WI38 (cell line): ENCODE measurements at regions not wholly inside any gene's neighbourhood (a gene's known extent, or its start where the extent isn't known, plus 50 kb on each side); places are given as distances from the start of the nearest gene placed in this dataset.

Experiments used
- H3K4me3 ChIP-seq: 2 replicates; pipeline ENCODE4 v1.5.1; 2011; ENCODE audit warnings: low read depth, mild to moderate bottlenecking, control low read depth, low read length
- CTCF ChIP-seq: IDR thresholded peaks from 2 replicates; pipeline ENCODE4 v1.5.1; 2012; ENCODE audit warnings: low read depth, mild to moderate bottlenecking, control low read depth, low read length

GRCh38 chr1:93774707-93775106, 93.1 kb upstream of the BCAR3 start:
- no peak for TF ChIP-seq CTCF
- no peak overlapping the region for H3K4me3 ChIP-seq

DNA sequence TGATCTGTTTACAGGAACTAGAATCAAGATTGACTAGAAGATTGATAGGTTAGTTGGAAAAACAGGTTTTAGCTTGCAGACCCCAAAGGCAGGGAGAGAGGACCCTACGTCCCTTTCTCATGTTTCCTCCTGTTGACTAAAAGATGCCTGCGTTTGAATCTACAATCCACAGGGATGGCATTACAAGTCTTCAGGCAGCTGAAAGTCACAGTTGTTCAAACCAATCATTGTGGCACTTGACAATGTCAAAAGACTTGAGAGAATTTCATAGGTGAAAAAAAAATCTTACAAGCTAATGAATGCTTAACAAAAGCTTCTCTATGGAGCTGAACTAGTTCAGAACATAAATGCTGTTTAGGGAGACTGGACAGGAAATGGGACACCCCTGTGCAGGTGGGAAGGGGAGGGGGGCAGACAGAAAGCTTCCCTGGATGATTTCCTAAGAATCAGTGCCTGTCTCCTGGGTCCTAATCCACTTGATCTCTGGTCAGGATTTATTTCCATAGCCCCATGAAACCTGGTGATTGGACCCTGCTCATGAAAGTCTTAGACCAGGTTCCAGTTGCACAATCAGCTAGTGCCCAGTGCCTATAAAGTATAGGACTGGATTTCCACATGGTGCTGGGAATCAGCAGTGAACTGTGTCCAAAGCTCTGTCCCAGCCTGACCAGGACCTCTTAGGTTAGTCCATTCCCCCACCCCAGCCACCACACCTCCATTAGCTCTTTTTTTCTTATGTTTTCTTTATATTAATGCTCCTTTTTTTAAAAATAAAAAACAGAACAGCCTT, 91.6 kb upstream of the BCAR3 start:
- no peak for TF ChIP-seq CTCF
- H3K4me3 ChIP-seq: no peak overlapping the region

DNA sequence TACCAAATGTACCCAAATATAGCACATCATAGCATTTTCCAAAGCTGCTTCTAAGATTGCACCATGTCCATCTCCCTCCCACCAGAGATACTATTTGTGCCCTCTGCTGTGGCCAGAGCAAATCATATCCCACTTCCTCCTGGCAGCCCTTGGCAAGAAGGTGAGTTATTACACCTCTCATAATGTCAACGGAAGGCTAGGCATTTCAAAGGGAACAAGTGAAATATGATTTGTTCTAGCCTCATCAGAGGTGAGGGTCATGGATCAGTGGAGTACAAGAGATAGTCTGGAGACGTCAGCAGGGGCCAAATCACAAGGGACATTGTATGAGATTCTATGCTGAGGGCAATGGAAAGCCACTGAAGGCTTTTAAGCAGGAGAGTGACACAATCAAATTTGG, 90.2 kb upstream of the BCAR3 start:
- no peak overlapping the region for H3K4me3 ChIP-seq
- TF ChIP-seq CTCF: no peak

GRCh38 chr1:93770640-93771039, 89.0 kb upstream of the BCAR3 start:
- TF ChIP-seq CTCF: no peak
- H3K4me3 ChIP-seq: no peak overlapping the region

DNA sequence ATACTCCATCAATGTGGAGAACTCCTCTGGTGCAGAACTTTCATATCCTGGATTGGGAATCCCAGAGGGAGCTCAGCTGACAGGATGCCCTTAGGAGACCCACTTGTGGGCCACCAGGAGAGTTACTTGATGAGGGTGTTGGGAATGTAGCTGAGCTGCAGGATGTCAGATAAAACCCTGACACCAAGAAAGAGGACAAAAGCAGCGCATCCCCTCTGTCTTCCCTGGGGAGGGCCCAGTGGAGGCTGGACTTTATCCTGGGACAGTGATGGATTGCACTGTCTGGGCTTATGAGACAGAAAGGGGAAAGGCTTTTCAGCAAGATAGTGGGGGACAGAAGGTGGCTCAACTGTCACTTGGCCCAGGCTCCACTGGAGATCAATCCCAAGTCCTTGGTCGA, 88.1 kb upstream of the BCAR3 start:
- TF ChIP-seq CTCF: no peak
- no peak overlapping the region for H3K4me3 ChIP-seq

GRCh38 chr1:93768380-93768863, 86.8 kb upstream of the BCAR3 start:
- no peak for TF ChIP-seq CTCF
- no peak overlapping the region for H3K4me3 ChIP-seq

DNA sequence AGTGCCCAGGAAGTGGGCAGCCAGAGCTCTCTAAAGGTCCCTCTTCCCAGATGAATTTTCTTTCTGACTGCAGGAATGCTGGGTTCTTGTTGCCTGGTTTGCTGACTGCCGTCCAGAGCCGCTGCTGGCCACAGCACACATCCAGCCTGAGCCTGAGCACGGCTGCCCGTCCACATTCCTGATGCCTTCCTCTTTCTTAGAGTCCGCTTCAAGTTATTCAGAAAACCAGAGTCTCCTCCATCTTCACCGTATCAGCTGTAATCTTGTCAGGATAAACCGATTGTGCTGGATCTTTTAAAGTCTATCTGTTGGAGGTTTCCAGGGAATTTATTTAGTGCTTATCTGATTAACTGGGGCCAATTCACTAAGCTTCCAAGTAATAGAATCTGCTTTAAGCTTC, 84.8 kb upstream of the BCAR3 start:
- H3K4me3 ChIP-seq: no peak overlapping the region
- no peak for TF ChIP-seq CTCF
